Medulla oblongata (tissue), 1 donor: ENCODE measurements at regions not wholly inside any gene's neighbourhood (a gene's known extent, or its start where the extent isn't known, plus 50 kb on each side); places are given as distances from the start of the nearest gene placed in this dataset.

Experiments used
- DNase-seq: peaks from one replicate; pipeline ENCODE4 v3.0.0-alpha.2; 2015; ENCODE audit errors: extremely low spot score

- DNase-seq: no peak
These were observed 131.3 kb upstream of the AGA start for GRCh38 chr4:177573507-177573906.

DNA sequence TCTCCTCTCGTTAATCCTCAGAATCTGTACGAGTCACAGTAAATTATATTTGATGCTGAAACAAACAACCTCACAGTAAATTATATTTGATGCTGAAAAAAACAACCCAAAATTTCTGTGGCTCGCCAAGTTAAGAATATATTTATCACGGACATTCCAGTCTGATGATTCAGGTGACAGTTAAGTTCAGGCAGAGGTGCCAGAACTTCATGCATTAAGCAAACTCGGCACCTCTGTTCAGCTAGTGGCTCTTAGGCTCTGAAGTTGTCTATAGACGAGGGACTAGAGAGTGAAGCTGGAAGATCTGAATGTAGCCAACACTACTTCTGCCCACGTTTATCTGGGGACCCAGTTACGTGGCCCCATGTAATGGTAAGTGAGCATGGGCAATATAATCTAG, 132.2 kb upstream of the AGA start:
- DNase-seq: no peak

DNA sequence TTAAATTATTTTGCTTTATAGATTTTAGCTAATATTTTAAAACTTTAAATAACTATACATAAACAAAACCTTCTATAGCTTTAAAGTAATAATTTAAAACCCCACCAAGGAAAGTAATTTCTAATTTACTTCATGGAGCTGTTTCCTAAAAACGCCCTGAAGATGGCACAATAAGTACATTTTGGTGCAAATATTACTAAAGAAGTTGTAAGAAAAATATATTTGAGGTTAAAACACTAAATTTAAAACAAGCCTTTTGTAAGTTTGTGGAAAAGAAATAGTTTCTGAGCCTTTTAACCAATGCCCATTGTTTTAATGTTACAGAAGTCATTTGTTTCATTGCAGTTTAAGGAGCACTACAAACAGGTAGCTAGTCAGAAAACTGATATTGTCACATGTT, 137.4 kb upstream of the AGA start:
- DNase-seq: no peak

- no peak for DNase-seq
These were observed 140.8 kb upstream of the AGA start for GRCh38 chr4:177582992-177583391.

DNA sequence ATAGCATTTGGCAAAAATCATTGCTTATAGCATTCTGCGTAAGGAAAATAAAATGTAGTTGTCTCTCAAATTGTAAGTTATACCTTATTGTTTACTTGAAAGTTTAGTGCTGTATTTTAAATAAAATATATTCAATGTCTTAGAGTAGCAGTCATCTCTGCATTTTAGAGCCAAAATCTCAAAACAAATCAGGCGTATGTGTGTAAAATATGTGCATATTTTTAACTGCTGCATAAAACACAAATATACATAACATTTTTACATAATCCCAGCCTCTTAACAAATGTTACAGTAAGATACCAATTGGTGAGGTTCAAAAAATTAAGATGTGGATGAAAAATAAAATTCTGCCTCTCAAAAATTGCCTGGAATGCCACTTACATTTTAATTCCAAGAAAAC, 145.8 kb upstream of the AGA start:
- no peak for DNase-seq

DNA sequence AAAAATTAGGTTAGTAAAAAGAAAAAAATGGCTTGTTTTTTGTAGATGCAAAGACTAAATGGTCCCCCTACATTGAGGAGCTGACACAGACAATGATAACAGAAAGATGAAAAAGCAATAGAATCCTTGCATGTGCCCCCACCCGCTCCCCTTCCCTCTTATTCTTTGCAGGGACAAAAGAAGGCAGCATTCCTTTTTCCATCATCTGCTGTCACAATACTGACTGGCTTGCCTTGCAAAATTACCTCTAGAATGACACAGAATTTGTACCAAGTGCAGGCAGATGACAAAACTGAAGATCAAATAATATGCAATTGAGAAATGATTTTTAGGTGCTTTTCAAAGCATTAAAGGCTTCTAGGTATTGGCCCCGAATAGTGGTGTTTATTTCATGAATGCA, 153.1 kb upstream of the AGA start:
- no peak for DNase-seq

DNA sequence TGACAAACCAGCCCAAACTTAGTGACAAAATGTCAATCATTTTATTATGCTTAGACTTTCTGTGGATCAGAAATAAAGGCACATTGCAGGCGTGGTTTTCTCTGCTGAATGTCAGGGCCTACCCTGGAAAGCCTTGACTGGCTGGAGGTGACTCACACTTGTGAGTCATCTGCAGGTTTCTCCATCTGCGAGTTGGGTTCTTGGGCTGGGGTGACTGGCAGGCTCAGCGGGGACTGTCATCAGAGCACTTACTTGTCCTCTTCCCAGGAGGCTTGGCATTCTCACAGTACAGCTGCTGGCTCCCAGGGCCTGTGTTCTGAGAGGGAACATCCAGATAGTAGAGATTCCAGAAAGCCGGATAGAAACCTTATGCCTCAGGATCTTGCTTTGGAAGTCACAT, 153.8 kb upstream of the AGA start:
- peak; percentile 5 for DNase-seq

GRCh38 chr4:177596991-177597390, 154.8 kb upstream of the AGA start:
- DNase-seq: no peak

GRCh38 chr4:177605252-177605651, 163.0 kb upstream of the AGA start:
- DNase-seq: no peak

- no peak for DNase-seq
These were observed 164.9 kb upstream of the AGA start for GRCh38 chr4:177607111-177607573.

DNA sequence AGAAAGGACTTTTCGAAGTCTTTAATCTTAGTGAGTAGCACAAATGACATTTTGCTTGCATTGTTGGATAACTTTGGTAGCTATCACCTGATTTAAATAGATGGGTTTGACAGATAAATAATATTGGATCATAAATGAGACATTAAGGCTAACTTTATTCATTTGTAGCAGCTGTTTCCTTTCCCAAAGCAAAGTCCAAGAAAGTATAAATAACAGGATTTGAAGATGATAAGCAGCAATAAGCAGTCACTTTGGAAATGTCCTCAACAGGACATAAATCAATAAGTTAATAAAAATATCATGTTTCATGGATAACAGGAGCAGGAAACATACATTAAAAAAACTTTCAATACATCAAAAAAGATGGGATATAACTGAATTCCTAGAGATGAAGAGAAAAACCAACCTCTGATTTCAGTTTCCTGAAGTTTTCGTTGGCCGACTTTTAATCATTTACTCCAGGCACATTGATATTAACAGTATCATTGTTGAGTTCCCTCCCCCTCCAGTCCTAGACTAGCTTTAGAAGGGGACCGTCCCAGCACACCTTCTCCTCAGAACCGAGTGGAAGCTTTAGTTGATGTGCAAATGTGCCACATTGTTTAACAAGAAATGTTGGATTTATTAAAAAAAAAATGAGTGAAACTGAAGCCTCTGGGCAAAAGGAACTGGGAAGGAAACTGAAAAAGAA, 169.9 kb upstream of the AGA start:
- DNase-seq: no peak

- no peak for DNase-seq
These were observed 170.4 kb upstream of the AGA start for GRCh38 chr4:177612684-177613083.

DNA sequence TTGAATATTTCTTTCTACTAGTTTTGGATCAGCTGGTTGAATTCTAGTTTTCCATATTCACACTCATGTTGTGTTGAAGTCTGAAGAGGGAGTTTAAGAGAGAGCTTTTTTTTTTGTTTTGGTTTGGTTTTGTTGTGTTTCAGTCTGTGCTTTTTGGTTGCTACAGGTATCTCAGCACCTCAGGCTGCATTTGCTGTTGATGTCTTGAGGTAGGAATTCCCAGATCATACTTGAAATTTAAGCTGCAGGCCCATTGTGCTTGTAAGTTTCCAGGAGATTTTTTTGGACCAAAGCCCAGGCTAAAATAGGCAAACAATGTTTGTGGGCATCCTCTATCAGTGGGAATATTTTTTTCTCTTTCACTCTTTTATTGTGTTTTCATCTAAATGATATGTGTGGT, 190.2 kb upstream of the AGA start:
- no peak for DNase-seq

- no peak for DNase-seq
These were observed 196.6 kb upstream of the AGA start for GRCh38 chr4:177638871-177639270.

DNA sequence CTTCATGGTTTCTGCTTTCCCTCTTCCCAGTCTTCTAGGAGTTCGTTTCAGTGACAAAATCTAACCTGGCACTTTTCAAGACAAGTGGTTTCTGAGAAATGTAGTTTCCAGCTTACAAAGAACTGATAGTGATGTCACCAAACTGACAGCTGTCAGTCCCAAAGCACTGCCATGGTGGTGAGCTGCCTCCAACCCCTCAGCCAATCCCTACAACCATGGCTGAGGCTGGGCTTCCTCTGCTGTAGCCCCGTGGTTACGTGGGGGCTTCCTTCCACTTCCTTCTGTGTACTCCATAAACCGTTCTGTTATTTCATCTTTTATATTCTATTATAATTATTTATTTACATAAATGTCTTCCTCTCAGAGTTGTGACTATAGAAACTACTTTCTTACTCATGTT, 198.6 kb upstream of the AGA start:
- no peak for DNase-seq

DNA sequence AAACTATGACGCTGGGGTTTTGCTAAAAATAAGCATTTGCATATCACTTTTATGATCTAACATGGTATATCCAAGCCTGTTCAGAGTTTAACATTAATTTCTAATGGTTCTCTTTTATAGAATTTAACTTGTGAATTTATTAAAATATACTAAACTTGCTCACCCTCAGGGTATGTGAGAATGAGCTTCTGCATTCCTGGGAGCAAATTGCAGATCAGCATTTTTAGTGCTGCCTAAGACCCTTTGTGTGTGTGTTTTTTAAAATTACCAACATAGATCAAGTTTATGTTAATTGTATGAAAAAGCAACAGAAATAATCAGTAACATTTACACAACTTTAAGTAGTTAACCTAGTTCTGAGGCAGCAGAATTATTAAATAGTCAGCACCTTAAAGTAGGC, 218.0 kb upstream of the AGA start:
- no peak for DNase-seq

DNA sequence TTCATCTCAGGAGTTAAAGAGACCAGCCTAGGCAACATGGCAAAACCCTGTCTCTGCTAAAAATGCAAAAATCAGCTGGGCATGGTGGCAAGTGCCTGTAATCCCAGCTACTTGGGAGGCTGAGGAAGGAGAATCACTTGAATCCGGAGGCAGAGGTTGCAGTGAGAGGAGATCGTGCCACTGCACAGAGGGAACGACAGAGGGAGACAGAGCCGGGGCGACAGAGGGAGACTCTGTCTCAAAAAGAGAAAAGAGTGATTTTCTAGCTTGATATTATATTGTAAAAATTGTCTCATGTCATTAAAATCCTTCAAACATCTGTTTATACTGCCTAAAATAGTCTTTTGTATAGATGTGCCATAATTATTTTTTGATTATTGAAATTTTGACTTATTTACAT, 225.4 kb upstream of the AGA start:
- DNase-seq: no peak

GRCh38 chr4:177671387-177671786, 229.2 kb upstream of the AGA start:
- no peak for DNase-seq

DNA sequence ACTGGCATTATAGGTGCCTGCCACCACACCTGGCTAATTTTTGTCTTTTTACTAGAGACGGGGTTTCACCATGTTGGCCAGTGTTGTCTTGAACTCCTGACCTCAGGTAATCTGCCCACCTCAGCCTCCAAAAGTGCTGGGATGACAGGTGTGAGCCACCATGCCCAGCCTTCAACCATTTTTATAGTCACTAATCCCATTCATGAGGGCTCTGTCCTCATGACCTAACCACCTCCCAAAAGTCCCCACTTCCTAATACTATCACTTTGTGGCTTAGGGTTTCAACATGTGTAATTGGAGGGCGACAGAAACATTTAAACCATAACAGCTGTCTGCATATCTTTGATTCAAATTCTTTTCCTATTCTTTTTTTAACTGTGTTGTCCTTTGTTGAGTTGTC, 229.6 kb upstream of the AGA start:
- no peak for DNase-seq

- peak; percentile 17 for DNase-seq
These were observed 231.8 kb upstream of the AGA start for GRCh38 chr4:177673985-177674489.

GRCh38 chr4:177680308-177680707, 238.1 kb upstream of the AGA start:
- no peak for DNase-seq

GRCh38 chr4:177681902-177682301, 239.7 kb upstream of the AGA start:
- DNase-seq: no peak

DNA sequence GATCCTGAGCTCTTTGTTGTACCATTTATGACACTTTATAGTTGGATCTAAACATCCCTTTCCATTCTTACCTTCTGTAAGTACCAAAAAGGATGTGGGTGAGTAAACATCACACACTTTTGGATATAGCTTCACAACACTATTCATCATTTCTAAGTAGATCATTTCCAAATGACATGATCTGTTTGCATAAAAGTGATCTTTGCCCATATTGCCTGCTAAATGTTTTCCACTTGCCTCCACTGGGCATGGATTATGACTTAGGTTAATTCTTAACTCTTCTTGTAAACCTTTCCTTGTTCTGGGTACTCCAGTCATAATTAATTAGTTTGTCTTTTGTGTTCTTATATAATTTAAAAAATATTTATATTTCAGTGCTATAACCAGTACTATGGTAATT, 244.9 kb upstream of the AGA start:
- no peak for DNase-seq

- DNase-seq: no peak
These were observed 250.7 kb upstream of the AGA start for GRCh38 chr4:177692907-177693306.
